ENCODE measurements at regions not wholly inside any gene's neighbourhood (a gene's known extent, or its start where the extent isn't known, plus 50 kb on each side); places are given as distances from the start of the nearest gene placed in this dataset.

DNA sequence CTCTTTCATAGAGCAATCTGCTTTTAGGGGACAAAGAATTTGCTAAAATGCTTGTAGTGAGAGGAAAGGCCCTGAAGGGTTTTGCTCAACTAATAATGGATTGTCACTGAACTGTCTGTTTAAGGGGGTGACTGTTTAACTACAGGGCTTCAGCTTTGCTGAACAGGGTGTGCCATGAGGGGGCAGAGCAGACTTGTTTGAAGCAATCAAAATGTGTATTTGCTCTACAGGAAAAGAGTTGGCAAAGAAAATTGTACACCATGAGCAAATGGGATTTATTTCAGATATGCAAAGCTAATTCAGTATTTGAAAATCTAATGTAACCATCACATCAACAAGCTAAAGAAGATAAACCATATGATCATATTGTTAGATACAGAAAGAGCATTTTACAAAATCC, 154.3 kb downstream of the GABRG2 start:
- Mint-ChIP-seq H3K27ac (no peak overlapping the region), H3K36me3 (no peaks in the 10 kb centered on the region), H3K4me1 (no peaks in the 10 kb centered on the region), H3K9me3 (peaks cover 11% of the 10 kb centered on the region), H3K27me3 (ENCODE audit: low read depth) (no peaks in the 10 kb centered on the region), H3K4me3 (no peak overlapping the region)
- CTCF ChIA-PET, result interaction anchor here (1.4 to 1.6 kb wide), 2 partner anchors 26 to 1125 kb away, joined by 3 to 4 read pairs; no protein-coding TSS in a partner anchor
- POLR2A ChIA-PET, result no interaction called here
- ATAC-seq (no peak), DNase-seq (ENCODE audit: low spot score) (no peak)
- TF ChIP-seq, protein P1, sequence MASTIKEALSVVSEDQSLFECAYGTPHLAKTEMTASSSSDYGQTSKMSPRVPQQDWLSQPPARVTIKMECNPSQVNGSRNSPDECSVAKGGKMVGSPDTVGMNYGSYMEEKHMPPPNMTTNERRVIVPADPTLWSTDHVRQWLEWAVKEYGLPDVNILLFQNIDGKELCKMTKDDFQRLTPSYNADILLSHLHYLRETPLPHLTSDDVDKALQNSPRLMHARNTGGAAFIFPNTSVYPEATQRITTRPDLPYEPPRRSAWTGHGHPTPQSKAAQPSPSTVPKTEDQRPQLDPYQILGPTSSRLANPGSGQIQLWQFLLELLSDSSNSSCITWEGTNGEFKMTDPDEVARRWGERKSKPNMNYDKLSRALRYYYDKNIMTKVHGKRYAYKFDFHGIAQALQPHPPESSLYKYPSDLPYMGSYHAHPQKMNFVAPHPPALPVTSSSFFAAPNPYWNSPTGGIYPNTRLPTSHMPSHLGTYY (CRISPR knock-in tag; IDR thresholded peaks at IDR 0.05), result no peak
- no peak for TF ChIP-seq JUN (CRISPR knock-in tag; IDR thresholded peaks at IDR 0.05)
- TF ChIP-seq, protein P2, sequence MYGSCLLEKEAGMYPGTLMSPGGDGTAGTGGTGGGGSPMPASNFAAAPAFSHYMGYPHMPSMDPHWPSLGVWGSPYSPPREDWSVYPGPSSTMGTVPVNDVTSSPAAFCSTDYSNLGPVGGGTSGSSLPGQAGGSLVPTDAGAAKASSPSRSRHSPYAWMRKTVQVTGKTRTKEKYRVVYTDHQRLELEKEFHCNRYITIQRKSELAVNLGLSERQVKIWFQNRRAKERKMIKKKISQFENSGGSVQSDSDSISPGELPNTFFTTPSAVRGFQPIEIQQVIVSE (CRISPR knock-in tag; IDR thresholded peaks at IDR 0.05; ENCODE audit: borderline replicate concordance), result no peak
- TF ChIP-seq ATF3 (CRISPR knock-in tag; conservative IDR thresholded peaks at IDR 0.05), result no peak
- TF ChIP-seq, protein P3, sequence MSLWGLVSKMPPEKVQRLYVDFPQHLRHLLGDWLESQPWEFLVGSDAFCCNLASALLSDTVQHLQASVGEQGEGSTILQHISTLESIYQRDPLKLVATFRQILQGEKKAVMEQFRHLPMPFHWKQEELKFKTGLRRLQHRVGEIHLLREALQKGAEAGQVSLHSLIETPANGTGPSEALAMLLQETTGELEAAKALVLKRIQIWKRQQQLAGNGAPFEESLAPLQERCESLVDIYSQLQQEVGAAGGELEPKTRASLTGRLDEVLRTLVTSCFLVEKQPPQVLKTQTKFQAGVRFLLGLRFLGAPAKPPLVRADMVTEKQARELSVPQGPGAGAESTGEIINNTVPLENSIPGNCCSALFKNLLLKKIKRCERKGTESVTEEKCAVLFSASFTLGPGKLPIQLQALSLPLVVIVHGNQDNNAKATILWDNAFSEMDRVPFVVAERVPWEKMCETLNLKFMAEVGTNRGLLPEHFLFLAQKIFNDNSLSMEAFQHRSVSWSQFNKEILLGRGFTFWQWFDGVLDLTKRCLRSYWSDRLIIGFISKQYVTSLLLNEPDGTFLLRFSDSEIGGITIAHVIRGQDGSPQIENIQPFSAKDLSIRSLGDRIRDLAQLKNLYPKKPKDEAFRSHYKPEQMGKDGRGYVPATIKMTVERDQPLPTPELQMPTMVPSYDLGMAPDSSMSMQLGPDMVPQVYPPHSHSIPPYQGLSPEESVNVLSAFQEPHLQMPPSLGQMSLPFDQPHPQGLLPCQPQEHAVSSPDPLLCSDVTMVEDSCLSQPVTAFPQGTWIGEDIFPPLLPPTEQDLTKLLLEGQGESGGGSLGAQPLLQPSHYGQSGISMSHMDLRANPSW (CRISPR knock-in tag; conservative IDR thresholded peaks at IDR 0.05; ENCODE audit: low read depth), result no peak
- no peak for TF ChIP-seq PRRX2 (CRISPR knock-in tag; IDR thresholded peaks at IDR 0.05)

DNA sequence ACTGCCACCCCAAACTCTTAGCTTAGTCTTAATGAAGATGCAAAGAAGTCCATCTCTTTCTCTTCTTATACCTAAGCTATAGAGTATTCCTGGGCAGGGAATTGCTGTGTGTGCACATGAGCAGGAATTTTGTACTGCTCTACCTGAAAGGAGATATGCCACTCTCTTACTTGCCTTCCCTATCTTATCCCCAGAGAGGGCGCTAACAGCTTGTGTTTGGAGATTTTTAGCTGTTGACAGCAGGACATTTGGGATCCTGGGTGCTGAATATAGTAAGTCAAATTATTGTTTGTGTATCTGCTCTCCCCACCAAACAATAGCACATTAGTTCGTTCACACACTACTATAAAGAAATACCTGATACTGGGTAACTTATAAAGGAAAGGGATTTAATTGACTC, 159.5 kb downstream of the GABRG2 start:
- DNase-seq (ENCODE audit: low spot score) (peak; percentile 12), ATAC-seq (peak; percentile 84)
- Mint-ChIP-seq H3K4me3 (no peak overlapping the region), H3K27ac (no peak overlapping the region), H3K36me3 (peaks cover 17% of the 10 kb centered on the region), H3K4me1 (peaks cover 6% of the 10 kb centered on the region), H3K27me3 (ENCODE audit: low read depth) (no peaks in the 10 kb centered on the region), H3K9me3 (peaks cover 24% of the 10 kb centered on the region)
- ChIA-PET CTCF (interaction anchor here (0.5 to 1.4 kb wide), 5 partner anchors 18 to 1181 kb away, joined by 3 to 5 read pairs (median 3); no protein-coding TSS in a partner anchor), POLR2A (no interaction called here)
- peak; percentile 48 for TF ChIP-seq CTCF (IDR thresholded peaks at IDR 0.05)
- TF ChIP-seq, protein P4, sequence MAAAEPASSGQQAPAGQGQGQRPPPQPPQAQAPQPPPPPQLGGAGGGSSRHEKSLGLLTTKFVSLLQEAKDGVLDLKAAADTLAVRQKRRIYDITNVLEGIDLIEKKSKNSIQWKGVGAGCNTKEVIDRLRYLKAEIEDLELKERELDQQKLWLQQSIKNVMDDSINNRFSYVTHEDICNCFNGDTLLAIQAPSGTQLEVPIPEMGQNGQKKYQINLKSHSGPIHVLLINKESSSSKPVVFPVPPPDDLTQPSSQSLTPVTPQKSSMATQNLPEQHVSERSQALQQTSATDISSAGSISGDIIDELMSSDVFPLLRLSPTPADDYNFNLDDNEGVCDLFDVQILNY (CRISPR knock-in tag; IDR thresholded peaks at IDR 0.05), result no peak

- Mint-ChIP-seq H3K4me3 (no peak overlapping the region), H3K27me3 (ENCODE audit: low read depth) (no peaks in the 10 kb centered on the region), H3K4me1 (peaks cover 14% of the 10 kb centered on the region), H3K9me3 (peaks cover 48% of the 10 kb centered on the region), H3K36me3 (peaks cover 47% of the 10 kb centered on the region), H3K27ac (no peak overlapping the region)
- ATAC-seq (no peak), DNase-seq (ENCODE audit: low spot score) (no peak)
- CTCF ChIA-PET, result no interaction called here
- POLR2A ChIA-PET, result no interaction called here
- TF ChIP-seq MXD4 (CRISPR knock-in tag; IDR thresholded peaks at IDR 0.05; ENCODE audit: borderline replicate concordance), result no peak
- no peak for TF ChIP-seq OVOL2 (CRISPR knock-in tag; IDR thresholded peaks at IDR 0.05; ENCODE audit: borderline replicate concordance)
- TF ChIP-seq ETV6 (CRISPR knock-in tag; IDR thresholded peaks at IDR 0.05), result no peak
- no peak for TF ChIP-seq ELF4 (CRISPR knock-in tag; IDR thresholded peaks at IDR 0.05; ENCODE audit: low read depth)
- TF ChIP-seq NFATC4 (CRISPR knock-in tag; IDR thresholded peaks at IDR 0.05), result no peak
- no peak for TF ChIP-seq ZNF512 (CRISPR knock-in tag; IDR thresholded peaks at IDR 0.05; ENCODE audit: borderline replicate concordance)
- TF ChIP-seq, protein P5, sequence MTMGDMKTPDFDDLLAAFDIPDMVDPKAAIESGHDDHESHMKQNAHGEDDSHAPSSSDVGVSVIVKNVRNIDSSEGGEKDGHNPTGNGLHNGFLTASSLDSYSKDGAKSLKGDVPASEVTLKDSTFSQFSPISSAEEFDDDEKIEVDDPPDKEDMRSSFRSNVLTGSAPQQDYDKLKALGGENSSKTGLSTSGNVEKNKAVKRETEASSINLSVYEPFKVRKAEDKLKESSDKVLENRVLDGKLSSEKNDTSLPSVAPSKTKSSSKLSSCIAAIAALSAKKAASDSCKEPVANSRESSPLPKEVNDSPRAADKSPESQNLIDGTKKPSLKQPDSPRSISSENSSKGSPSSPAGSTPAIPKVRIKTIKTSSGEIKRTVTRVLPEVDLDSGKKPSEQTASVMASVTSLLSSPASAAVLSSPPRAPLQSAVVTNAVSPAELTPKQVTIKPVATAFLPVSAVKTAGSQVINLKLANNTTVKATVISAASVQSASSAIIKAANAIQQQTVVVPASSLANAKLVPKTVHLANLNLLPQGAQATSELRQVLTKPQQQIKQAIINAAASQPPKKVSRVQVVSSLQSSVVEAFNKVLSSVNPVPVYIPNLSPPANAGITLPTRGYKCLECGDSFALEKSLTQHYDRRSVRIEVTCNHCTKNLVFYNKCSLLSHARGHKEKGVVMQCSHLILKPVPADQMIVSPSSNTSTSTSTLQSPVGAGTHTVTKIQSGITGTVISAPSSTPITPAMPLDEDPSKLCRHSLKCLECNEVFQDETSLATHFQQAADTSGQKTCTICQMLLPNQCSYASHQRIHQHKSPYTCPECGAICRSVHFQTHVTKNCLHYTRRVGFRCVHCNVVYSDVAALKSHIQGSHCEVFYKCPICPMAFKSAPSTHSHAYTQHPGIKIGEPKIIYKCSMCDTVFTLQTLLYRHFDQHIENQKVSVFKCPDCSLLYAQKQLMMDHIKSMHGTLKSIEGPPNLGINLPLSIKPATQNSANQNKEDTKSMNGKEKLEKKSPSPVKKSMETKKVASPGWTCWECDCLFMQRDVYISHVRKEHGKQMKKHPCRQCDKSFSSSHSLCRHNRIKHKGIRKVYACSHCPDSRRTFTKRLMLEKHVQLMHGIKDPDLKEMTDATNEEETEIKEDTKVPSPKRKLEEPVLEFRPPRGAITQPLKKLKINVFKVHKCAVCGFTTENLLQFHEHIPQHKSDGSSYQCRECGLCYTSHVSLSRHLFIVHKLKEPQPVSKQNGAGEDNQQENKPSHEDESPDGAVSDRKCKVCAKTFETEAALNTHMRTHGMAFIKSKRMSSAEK (CRISPR knock-in tag; IDR thresholded peaks at IDR 0.05; ENCODE audit: borderline replicate concordance), result no peak
- TF ChIP-seq FOXK1 (CRISPR knock-in tag; IDR thresholded peaks at IDR 0.05), result no peak
Observed at GRCh38 chr5:162230348-162230747, 162.8 kb downstream of the GABRG2 start.

All from WTC11 (cell line).